LNCAP (cell line): ENCODE measurements at regions not wholly inside any gene's neighbourhood (a gene's known extent, or its start where the extent isn't known, plus 50 kb on each side); places are given as distances from the start of the nearest gene placed in this dataset.

Experiments used
- TF ChIP-seq, protein P1 (sequence below): fragments of 450-650 bp; IDR thresholded peaks from 2 replicates; pipeline ENCODE4 v1.5.1; 2017; ENCODE audit warnings: mild to moderate bottlenecking

DNA sequence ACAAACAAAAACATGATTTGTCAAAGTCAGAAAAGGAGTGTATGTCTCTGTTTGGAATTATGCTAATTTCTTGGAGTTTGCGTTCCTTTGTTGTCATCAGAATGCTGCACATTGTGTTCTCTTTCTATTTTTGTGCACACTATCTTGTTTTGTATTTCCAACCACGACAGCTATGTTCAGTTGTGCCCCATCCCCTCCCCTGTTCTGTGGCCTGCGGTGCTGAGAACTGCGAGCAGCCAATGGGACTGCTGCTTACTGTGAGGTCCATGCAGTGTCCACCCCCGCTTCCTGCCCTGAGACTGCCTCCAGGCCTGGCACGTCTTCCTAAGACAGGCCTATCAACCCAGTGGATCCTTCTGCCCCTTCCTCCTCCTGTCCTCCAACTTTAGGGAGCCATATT, 76.8 kb downstream of the PALM2AKAP2 start:
- TF ChIP-seq, protein P1, sequence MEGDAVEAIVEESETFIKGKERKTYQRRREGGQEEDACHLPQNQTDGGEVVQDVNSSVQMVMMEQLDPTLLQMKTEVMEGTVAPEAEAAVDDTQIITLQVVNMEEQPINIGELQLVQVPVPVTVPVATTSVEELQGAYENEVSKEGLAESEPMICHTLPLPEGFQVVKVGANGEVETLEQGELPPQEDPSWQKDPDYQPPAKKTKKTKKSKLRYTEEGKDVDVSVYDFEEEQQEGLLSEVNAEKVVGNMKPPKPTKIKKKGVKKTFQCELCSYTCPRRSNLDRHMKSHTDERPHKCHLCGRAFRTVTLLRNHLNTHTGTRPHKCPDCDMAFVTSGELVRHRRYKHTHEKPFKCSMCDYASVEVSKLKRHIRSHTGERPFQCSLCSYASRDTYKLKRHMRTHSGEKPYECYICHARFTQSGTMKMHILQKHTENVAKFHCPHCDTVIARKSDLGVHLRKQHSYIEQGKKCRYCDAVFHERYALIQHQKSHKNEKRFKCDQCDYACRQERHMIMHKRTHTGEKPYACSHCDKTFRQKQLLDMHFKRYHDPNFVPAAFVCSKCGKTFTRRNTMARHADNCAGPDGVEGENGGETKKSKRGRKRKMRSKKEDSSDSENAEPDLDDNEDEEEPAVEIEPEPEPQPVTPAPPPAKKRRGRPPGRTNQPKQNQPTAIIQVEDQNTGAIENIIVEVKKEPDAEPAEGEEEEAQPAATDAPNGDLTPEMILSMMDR, result no peak

DNA sequence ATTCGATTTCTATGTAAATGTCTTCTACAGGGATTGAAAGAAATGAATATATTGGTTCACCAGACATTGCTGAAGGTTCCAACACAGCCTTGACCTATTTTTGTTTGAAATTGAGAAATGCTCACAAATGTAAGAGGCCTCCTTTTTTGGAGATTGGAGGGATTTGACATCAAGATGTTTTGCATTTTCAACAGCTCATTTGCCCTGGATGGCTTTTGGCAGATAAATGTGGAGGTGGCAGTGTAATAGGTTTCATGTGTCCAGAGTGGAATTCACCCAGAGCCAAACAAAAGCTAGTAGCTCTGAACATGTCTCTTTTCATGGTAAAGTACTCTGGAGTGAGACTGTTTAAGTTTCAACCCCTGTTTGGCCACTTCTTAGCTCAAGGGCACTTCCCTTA, 77.3 kb downstream of the PALM2AKAP2 start:
- TF ChIP-seq, protein P1, result no peak

DNA sequence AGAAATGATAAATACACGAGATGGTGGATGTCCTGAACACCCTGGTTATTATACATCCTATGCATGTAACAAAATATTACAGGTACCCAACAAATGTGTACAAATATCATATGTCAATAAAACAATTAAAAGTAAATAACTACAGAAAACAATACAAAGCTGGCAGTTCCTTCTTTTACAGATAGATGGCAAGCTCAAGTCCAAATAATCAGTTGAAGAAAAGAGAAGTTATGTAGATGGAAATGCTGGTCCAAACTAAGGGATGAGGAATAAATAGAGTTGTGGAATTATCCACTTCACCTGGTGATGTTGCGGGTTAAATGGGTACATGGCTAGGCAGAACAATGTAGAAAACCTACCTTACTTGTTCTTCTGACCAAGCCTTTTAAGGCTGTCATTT, 79.4 kb downstream of the PALM2AKAP2 start:
- TF ChIP-seq, protein P1, result peak; percentile 44

DNA sequence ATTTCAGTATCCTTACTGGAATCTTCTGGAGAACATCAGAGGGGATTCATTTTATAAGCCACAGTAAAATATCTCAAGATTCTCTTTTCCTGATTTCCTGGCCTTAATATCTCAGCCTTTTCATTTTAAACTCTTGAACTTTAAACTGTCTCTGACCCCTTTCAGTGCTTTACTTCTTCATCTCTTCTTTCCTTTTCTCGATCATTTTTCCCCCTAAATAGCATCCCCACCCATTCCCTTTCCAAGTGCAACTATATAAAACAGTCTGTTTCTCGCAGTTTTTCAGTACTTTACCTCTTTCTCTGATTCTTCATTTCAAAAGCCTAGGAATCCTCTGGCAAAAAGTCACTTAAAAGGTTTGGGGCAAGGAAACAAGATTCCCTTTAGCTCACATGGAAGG, 80.5 kb downstream of the PALM2AKAP2 start:
- TF ChIP-seq, protein P1, result no peak

DNA sequence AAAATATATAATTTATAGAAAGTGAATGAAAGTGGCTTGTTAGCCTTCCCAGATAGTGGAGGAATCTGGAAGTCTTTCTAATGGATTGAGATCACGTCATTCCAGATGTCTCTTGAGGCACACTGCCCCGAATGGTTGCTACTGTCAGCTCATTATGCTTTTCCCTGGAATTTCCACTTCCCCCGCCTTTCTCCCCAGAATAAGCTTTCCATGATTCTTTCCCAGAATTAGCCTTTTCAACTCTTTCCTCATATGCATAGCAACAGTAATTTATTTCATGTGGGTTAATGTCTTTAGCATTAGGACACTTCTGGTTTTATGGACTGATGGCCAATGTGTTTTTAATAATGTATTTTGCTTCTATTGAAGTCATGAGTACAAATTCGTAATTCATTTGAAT, 81.5 kb downstream of the PALM2AKAP2 start:
- TF ChIP-seq, protein P1, result no peak

DNA sequence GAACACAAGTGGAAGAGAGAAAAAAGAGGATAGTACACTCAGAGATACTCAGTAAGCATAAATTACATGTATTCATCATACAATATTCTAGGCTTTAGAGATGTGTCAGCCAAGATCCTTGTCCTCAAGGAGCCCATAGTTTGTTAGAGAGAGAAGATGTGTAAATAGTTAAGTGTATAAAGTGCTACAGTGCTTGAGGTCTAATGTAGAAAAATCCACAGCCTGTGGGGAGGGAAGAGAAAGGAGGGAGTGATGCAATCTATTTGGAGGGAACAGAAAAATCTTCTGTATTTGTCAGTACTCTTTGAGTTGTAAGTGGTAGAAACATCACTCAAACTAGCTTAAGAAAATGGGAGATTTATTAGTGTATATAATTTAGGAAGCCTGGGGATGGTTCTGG, 81.9 kb downstream of the PALM2AKAP2 start:
- TF ChIP-seq, protein P1, result no peak

DNA sequence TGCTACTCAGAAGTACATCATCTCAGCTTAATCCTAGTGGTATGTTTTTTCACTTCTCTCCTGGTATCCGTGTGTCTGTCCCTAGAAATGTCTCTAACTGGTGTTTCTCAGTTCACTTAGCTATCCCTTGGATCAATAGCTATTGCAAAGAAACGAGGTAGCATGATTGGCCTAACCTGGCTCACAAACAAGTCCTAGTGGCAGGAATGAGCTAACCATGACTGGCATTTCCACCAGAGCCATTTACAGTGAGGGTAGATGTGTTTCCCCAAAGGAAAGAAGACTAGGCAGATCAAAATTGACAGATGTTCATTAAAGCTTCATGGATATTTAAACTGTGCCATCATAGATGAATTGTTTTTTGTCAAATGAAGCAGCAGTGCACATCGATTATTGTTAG, 82.5 kb downstream of the PALM2AKAP2 start:
- TF ChIP-seq, protein P1, result no peak

DNA sequence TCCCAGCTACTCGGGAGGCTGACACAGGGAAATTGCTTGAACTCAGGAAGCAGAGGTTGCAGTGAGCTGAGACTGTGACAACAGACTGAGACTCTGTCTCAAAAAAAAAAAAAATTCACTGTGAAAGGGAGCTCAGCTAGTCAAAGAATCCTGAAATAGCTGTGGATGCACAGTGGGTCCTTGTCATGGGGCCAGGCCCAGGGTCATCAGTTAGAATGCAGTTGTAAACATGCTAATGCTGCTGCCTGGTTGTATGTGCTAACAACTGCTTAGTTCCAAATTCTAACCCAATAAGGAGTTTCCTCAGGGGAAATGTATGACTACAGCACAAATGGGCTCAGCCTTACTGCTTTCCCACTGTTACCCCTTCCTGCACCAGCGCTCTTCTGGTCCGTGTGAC, 84.0 kb downstream of the PALM2AKAP2 start:
- TF ChIP-seq, protein P1, result no peak
